HepG2 (cell line): ENCODE measurements at regions not wholly inside any gene's neighbourhood (a gene's known extent, or its start where the extent isn't known, plus 50 kb on each side); places are given as distances from the start of the nearest gene placed in this dataset.

Experiments used
- ATAC-seq: fragments of 200-7000 bp; cut with Tn5 transposase; 3 replicates; pipeline ENCODE4 v1.9.1; 2020; ENCODE audit warnings: mild to moderate bottlenecking, moderate library complexity
- BruUV-seq: library from RNA; stranded (reverse); fragments of 400-500 nt; replicated peaks from 2 replicates; lab custom pipeline; 2021; lab: Mats Ljungman, UMichigan
- CTCF ChIA-PET: fragments of 300-600 bp; formaldehyde crosslinking; extraction: SDS; loops from one replicate; lab custom pipeline; 2021; ENCODE audit warnings: low total read pairs, inconsistent platforms, low intra/inter-chr PET ratio; lab: Yijun Ruan, JAX
- POLR2A ChIA-PET: fragments of 350-600 bp; sonication (Branson Sonifier 250); formaldehyde crosslinking; loops from one replicate; lab custom pipeline; 2020; ENCODE audit warnings: antibody characterized with exemption, inconsistent platforms; lab: Yijun Ruan, JAX
- DNase-seq: peaks from one replicate; pipeline ENCODE4 v3.0.0-alpha.2; 2015; ENCODE audit warnings: low spot score
- FAIRE-seq: peaks from 3 replicates; lab custom pipeline; 2011; peaks lifted over from hg19 to GRCh38; lab: Jason Lieb, UNC
- H2AFZ ChIP-seq: one replicate; pipeline ENCODE4 v1.6.1; 2011; ENCODE audit warnings: low read length, inconsistent platforms
- H3K27ac ChIP-seq: fragments of 300-600 bp; 3 replicates; pipeline ENCODE4 v1.8.0; 2011; ENCODE audit warnings: mixed run types, mild to moderate bottlenecking, mixed read lengths, low read length, inconsistent platforms; ENCODE audit not compliant: insufficient read depth; ENCODE audit errors: extremely low read length
- H3K27me3 ChIP-seq, 2 experiments: fragments of 200-600 bp in 1 of 2; 2 replicates in 1 of 2; 3 replicates in 1 of 2; pipeline versions ENCODE4 v1.6.0 to v1.8.0; 2011; ENCODE audit warnings: low read length in 2 of 2, mild to moderate bottlenecking in 2 of 2, moderate library complexity in 2 of 2, inconsistent platforms in 1 of 2; ENCODE audit not compliant: insufficient read depth in 2 of 2, control insufficient read depth in 1 of 2
- H3K36me3 ChIP-seq, 2 experiments: fragments of 200-600 bp in 1 of 2; replicated peaks in 1 of 2; 2 replicates in 1 of 2; 3 replicates in 1 of 2; pipeline versions ENCODE4 v1.5.1 to v1.8.0; 2011; ENCODE audit warnings: low read length in 2 of 2, inconsistent platforms in 1 of 2; ENCODE audit not compliant: insufficient read depth in 2 of 2, control insufficient read depth in 1 of 2
- H3K4me1 ChIP-seq: 2 replicates; pipeline ENCODE4 v1.5.1; 2012; ENCODE audit warnings: low read length, inconsistent platforms; ENCODE audit not compliant: insufficient read depth
- H3K4me2 ChIP-seq: 2 replicates; pipeline ENCODE4 v1.6.0; 2011; ENCODE audit warnings: low read depth, low read length, inconsistent platforms
- H3K4me3 ChIP-seq, 3 experiments: fragments of 200-600 bp in 1 of 3; sonication (generic), shearing (Covaris generic) in 1 of 3; replicated peaks in 1 of 3; 2 replicates each; pipeline ENCODE4 v1.5.1; 2011 to 2016; ENCODE audit warnings: low read length in 3 of 3, inconsistent platforms in 2 of 3, low read depth in 2 of 3, mild to moderate bottlenecking in 2 of 3, control low read depth in 1 of 3, mixed read lengths in 1 of 3; ENCODE audit not compliant: insufficient read depth in 1 of 3
- H3K79me2 ChIP-seq: one replicate; pipeline ENCODE4 v1.6.1; 2011; ENCODE audit warnings: low read length, inconsistent platforms; ENCODE audit not compliant: insufficient read depth
- H3K9ac ChIP-seq: 2 replicates; pipeline ENCODE4 v1.6.0; 2011; ENCODE audit warnings: mild to moderate bottlenecking, low read depth, low read length, inconsistent platforms; ENCODE audit not compliant: insufficient read depth
- H3K9me3 ChIP-seq: 2 replicates; pipeline ENCODE4 v1.5.1; 2012; ENCODE audit warnings: mild to moderate bottlenecking, low read length
- H4K20me1 ChIP-seq: 2 replicates; pipeline ENCODE4 v1.6.0; 2011; ENCODE audit warnings: inconsistent platforms, mild to moderate bottlenecking, low read length, moderate library complexity; ENCODE audit not compliant: insufficient read depth
- BCL6 ChIP-seq: IDR thresholded peaks from 2 replicates; pipeline ENCODE4 v1.6.1; 2016; ENCODE audit warnings: missing genetic modification reagents, missing compliant biosample characterization
- FIP1L1 ChIP-seq: fragments of 200-400 bp; formaldehyde crosslinking; IDR thresholded peaks from 2 replicates; pipeline ENCODE4 v1.6.1; 2018; ENCODE audit warnings: low read depth, mild to moderate bottlenecking, low read length, moderate library complexity, borderline replicate concordance; ENCODE audit not compliant: insufficient read depth
- KAT2B ChIP-seq: fragments of 150-350 bp; IDR thresholded peaks from 2 replicates; pipeline ENCODE4 v1.6.1; 2014; ENCODE audit warnings: low read depth, low read length, borderline replicate concordance
- MATR3 ChIP-seq: sonication (generic); formaldehyde crosslinking; IDR thresholded peaks from 2 replicates; pipeline ENCODE4 v1.4.0; 2020; ENCODE audit warnings: missing genetic modification reagents
- MTF2 ChIP-seq: sonication (generic); formaldehyde crosslinking; IDR thresholded peaks from 2 replicates; pipeline ENCODE4 v1.5.0; 2020; ENCODE audit warnings: missing genetic modification reagents, borderline replicate concordance
- NCOA2 ChIP-seq: sonication (generic); formaldehyde crosslinking; IDR thresholded peaks from 2 replicates; pipeline ENCODE4 v1.8.0; 2022; ENCODE audit warnings: inconsistent platforms
- NFAT5 ChIP-seq: sonication (generic); formaldehyde crosslinking; IDR thresholded peaks from 2 replicates; pipeline ENCODE4 v1.4.0; 2020; ENCODE audit warnings: missing genetic modification reagents
- NR2F6 ChIP-seq, 2 experiments: IDR thresholded peaks; 2 replicates each; pipeline ENCODE4 v1.6.1; 2016; ENCODE audit warnings: antibody characterized with exemption in 1 of 2, mild to moderate bottlenecking in 1 of 2
- SIX4 ChIP-seq: sonication (generic); formaldehyde crosslinking; IDR thresholded peaks from 2 replicates; pipeline ENCODE4 v1.4.0; 2020; ENCODE audit warnings: missing genetic modification reagents
- ZHX1 ChIP-seq: sonication (generic); formaldehyde crosslinking; IDR thresholded peaks from 2 replicates; pipeline ENCODE4 v1.8.1; 2022; ENCODE audit warnings: low read depth, mild to moderate bottlenecking, missing genetic modification reagents
- ZNF20 ChIP-seq: sonication (generic); formaldehyde crosslinking; IDR thresholded peaks from 2 replicates; pipeline ENCODE4 v1.4.0; 2020; ENCODE audit warnings: mild to moderate bottlenecking, moderate library complexity, missing genetic modification reagents
- ZNF33A ChIP-seq: sonication (generic); formaldehyde crosslinking; IDR thresholded peaks from 2 replicates; pipeline ENCODE4 v1.5.1; 2020; ENCODE audit warnings: missing genetic modification reagents, mild to moderate bottlenecking, moderate library complexity, borderline replicate concordance
- ZNF34 ChIP-seq: sonication (generic); formaldehyde crosslinking; IDR thresholded peaks from 2 replicates; pipeline ENCODE4 v1.4.0; 2020; ENCODE audit warnings: mild to moderate bottlenecking, missing genetic modification reagents, borderline replicate concordance
- ZNF501 ChIP-seq: sonication (generic); formaldehyde crosslinking; IDR thresholded peaks from 2 replicates; pipeline ENCODE4 v1.5.1; 2020; ENCODE audit warnings: mild to moderate bottlenecking, moderate library complexity, missing genetic modification reagents
- ZNF564 ChIP-seq: sonication (generic); formaldehyde crosslinking; IDR thresholded peaks from 2 replicates; pipeline ENCODE4 v1.8.1; 2023; ENCODE audit warnings: mild to moderate bottlenecking, missing genetic modification reagents
- ZNF619 ChIP-seq: sonication (generic); formaldehyde crosslinking; IDR thresholded peaks from 2 replicates; pipeline ENCODE4 v1.4.0; 2020; ENCODE audit warnings: mild to moderate bottlenecking, missing genetic modification reagents
- ZNF772 ChIP-seq: sonication (generic); formaldehyde crosslinking; IDR thresholded peaks from 2 replicates; pipeline ENCODE4 v1.5.0; 2020; ENCODE audit warnings: mild to moderate bottlenecking, missing genetic modification reagents
- WGBS: methylation state at CpG from one replicate; pipeline ENCODE4 v1.1.6; 2017; ENCODE audit warnings: low lambda C conversion rate; 5-methylcytosine and 5-hydroxymethylcytosine counted together
- in situ Hi-C: cut with HindIII; loops from 2 replicates; pipeline ENCODE4 v1.10.0; 2017; ENCODE audit warnings: low pct_unique_long_range_greater_than_20kb; ENCODE audit not compliant: extremely low pct_ligation_motif_present
- intact Hi-C: fragments of 100-400 bp; cut with micrococcal nuclease; formaldehyde crosslinking; loops from one replicate; pipeline ENCODE4 v1.10.0; 2022; ENCODE audit not compliant: unreplicated experiment
- TF ChIP-seq, protein P1 (sequence below): sonication (generic); formaldehyde crosslinking; IDR thresholded peaks from 2 replicates; pipeline ENCODE4 v1.5.0; 2020; ENCODE audit warnings: missing genetic modification reagents, mild to moderate bottlenecking, borderline replicate concordance

- in situ Hi-C loops: no loop called here
- H3K9me3 ChIP-seq: no peaks in the 10 kb centered on the region
- ChIA-PET CTCF (no interaction called here), POLR2A (no interaction called here)
- ATAC-seq (no peak), DNase-seq (no peak), FAIRE-seq (no peak)
- no peak overlapping the region for H2AFZ ChIP-seq
- H3K27me3 ChIP-seq: no peaks in the 10 kb centered on the region
- H3K4me2 ChIP-seq: no peak overlapping the region
- H3K79me2 ChIP-seq: no peaks in the 10 kb centered on the region
- no peak overlapping the region for H3K9ac ChIP-seq
- WGBS: 3% methylated on average over 2 of the region's 2 CpGs
- H3K36me3 ChIP-seq: no peaks in the 10 kb centered on the region
- no peak overlapping the region for H3K4me3 ChIP-seq
- no TSS peak for BruUV-seq
- intact Hi-C loops: no loop called here
- H3K27ac ChIP-seq: no peak overlapping the region
- TF ChIP-seq NCOA2 (CRISPR knock-in tag) (no peak), MATR3 (no peak), ZNF20 (CRISPR knock-in tag) (no peak), ZNF619 (CRISPR knock-in tag) (no peak), ZNF564 (no peak), ZNF33A (CRISPR knock-in tag) (no peak), ZNF501 (no peak), BCL6 (CRISPR knock-in tag) (no peak), KAT2B (no peak), SIX4 (no peak), FIP1L1 (no peak), ZHX1 (CRISPR knock-in tag) (no peak), NFAT5 (CRISPR knock-in tag) (no peak), NR2F6 (IDR thresholded peaks at IDR 0.05) (no peak), NR2F6 (CRISPR knock-in tag; IDR thresholded peaks at IDR 0.05) (no peak), ZNF34 (CRISPR knock-in tag) (no peak), ZNF772 (CRISPR knock-in tag) (no peak), MTF2 (CRISPR knock-in tag) (no peak)
- TF ChIP-seq, protein P1, sequence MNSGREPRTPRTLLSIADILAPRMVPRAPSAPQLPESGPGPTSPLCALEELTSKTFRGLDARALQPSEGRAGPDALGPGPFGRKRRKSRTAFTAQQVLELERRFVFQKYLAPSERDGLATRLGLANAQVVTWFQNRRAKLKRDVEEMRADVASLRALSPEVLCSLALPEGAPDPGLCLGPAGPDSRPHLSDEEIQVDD: no peak
- H4K20me1 ChIP-seq: no peaks in the 10 kb centered on the region
- no peaks in the 10 kb centered on the region for H3K4me1 ChIP-seq
Measured at GRCh38 chr7:35314354-35314753, 60.5 kb upstream of the TBX20 start.
